ENCODE measurements at regions not wholly inside any gene's neighbourhood (a gene's known extent, or its start where the extent isn't known, plus 50 kb on each side); places are given as distances from the start of the nearest gene placed in this dataset.

DNA sequence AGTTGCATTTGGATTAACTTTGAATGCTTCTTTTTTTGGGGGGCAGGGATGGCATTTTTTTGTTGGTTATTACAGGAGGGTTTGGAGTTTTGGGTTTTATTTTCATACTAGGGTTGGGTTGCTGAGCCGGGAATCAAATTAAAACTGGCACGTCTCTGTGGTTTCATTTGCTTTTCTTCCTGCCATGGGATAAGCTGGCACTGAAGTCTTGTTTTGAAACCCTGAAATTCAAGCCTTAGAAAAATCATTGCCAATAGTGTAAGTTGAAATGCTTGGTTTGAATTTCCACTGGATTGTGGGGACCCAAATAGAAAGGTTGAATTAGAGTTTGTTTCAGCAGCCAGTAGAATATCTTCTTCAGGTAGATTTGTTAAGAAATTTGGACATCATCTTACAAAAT, 193.1 kb upstream of the DCBLD2 start:
- Histone ChIP-seq H3K4me3 (ENCODE audit: severe bottlenecking) (no peak overlapping the region), H3K9me3 (ENCODE audit: severe bottlenecking) (no peaks in the 10 kb centered on the region), H3K4me1 (ENCODE audit: insufficient read depth, poor library complexity, severe bottlenecking) (no peaks in the 10 kb centered on the region), H3K27ac (ENCODE audit: poor library complexity, severe bottlenecking) (no peak overlapping the region), H3K27me3 (ENCODE audit: insufficient read depth, poor library complexity, severe bottlenecking) (no peaks in the 10 kb centered on the region), H3K36me3 (ENCODE audit: low read depth) (no peaks in the 10 kb centered on the region)
- DNase-seq (ENCODE audit: low spot score) (no peak), ATAC-seq (ENCODE audit: low read depth) (no peak)
- TF ChIP-seq, protein P1, sequence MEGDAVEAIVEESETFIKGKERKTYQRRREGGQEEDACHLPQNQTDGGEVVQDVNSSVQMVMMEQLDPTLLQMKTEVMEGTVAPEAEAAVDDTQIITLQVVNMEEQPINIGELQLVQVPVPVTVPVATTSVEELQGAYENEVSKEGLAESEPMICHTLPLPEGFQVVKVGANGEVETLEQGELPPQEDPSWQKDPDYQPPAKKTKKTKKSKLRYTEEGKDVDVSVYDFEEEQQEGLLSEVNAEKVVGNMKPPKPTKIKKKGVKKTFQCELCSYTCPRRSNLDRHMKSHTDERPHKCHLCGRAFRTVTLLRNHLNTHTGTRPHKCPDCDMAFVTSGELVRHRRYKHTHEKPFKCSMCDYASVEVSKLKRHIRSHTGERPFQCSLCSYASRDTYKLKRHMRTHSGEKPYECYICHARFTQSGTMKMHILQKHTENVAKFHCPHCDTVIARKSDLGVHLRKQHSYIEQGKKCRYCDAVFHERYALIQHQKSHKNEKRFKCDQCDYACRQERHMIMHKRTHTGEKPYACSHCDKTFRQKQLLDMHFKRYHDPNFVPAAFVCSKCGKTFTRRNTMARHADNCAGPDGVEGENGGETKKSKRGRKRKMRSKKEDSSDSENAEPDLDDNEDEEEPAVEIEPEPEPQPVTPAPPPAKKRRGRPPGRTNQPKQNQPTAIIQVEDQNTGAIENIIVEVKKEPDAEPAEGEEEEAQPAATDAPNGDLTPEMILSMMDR (IDR thresholded peaks at IDR 0.05; ENCODE audit: poor library complexity, severe bottlenecking) = no peak

DNA sequence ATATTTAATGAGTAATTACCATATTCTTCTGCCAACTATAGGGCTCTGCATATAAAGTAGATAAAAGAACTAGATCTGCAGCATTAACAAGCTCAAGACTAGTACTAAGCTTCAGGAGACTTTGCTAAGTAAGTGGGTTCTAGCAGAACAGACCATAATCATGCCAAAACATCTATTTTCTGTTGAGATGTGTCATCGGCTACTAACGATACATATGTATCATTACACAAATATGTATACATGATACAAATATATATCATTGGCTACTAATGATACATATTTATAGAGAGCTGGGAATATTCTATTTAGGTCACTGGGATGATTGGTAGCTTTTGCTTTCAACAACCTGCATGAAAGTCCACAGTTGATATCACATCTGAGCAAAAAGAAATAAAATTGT, 185.8 kb upstream of the DCBLD2 start:
- H3K4me3 ChIP-seq (ENCODE audit: severe bottlenecking) = no peak overlapping the region
- peaks cover 24% of the 10 kb centered on the region for H3K4me1 ChIP-seq (ENCODE audit: insufficient read depth, poor library complexity, severe bottlenecking)
- no peaks in the 10 kb centered on the region for H3K27me3 ChIP-seq (ENCODE audit: insufficient read depth, poor library complexity, severe bottlenecking)
- no peaks in the 10 kb centered on the region for H3K36me3 ChIP-seq (ENCODE audit: low read depth)
- H3K9me3 ChIP-seq (ENCODE audit: severe bottlenecking) = no peaks in the 10 kb centered on the region
- TF ChIP-seq, protein P1 (IDR thresholded peaks at IDR 0.05; ENCODE audit: poor library complexity, severe bottlenecking) = no peak
- ATAC-seq (ENCODE audit: low read depth) (peak; percentile 65), DNase-seq (ENCODE audit: low spot score) (no peak)
- no peak overlapping the region for H3K27ac ChIP-seq (ENCODE audit: poor library complexity, severe bottlenecking)

DNA sequence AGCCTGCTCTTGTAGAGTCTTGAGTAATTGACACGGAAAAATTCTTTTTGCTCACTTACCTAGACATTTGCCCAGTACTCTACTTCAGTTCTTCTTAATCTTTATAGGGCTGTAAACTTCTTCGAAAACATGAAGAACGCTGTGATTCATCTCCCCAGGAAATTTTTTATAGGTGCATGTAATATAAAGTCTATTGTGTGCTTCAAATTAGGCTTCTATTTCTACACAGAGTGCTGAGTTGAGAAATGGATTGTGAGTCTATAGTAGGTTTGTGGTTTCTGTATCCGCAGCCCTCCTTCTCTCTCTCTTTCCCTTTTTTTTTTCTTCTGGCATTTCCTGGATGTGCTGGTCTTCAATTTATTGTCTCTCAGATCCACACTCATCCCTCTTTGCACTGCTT, 183.3 kb upstream of the DCBLD2 start:
- H3K4me3 ChIP-seq (ENCODE audit: severe bottlenecking) = no peak overlapping the region
- no peaks in the 10 kb centered on the region for H3K36me3 ChIP-seq (ENCODE audit: low read depth)
- no peaks in the 10 kb centered on the region for H3K9me3 ChIP-seq (ENCODE audit: severe bottlenecking)
- peaks cover 24% of the 10 kb centered on the region for H3K4me1 ChIP-seq (ENCODE audit: insufficient read depth, poor library complexity, severe bottlenecking)
- ATAC-seq (ENCODE audit: low read depth) = peak; percentile 87
- no peaks in the 10 kb centered on the region for H3K27me3 ChIP-seq (ENCODE audit: insufficient read depth, poor library complexity, severe bottlenecking)
- TF ChIP-seq, protein P1 (IDR thresholded peaks at IDR 0.05; ENCODE audit: poor library complexity, severe bottlenecking) = no peak
- H3K27ac ChIP-seq (ENCODE audit: poor library complexity, severe bottlenecking) = peak overlapping the region; percentile 62
- DNase-seq (ENCODE audit: low spot score) = no peak

DNA sequence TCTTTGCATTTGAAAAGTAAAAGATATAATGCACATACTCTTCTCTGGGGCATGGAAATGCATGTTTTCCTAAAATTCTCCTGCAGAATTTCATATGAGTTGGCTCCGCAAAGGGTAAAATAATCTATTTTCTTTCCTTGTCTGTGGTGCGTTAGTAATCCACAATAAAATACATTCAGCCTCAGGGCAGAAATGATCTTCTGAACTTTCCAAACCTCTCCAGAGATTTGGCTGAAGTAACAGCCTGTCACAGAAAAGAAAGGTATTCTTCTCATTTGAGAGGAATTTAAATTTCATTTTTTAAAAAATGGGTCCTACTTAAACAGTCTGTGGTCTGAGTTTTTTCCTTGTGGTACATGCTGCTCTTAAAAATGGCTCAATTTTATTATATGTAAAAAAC, 182.7 kb upstream of the DCBLD2 start:
- DNase-seq (ENCODE audit: low spot score) (no peak), ATAC-seq (ENCODE audit: low read depth) (peak; percentile 18; the same call in 1 of the 3 replicates)
- no peak overlapping the region for H3K4me3 ChIP-seq (ENCODE audit: severe bottlenecking)
- TF ChIP-seq, protein P1 (IDR thresholded peaks at IDR 0.05; ENCODE audit: poor library complexity, severe bottlenecking) = no peak
- no peaks in the 10 kb centered on the region for H3K27me3 ChIP-seq (ENCODE audit: insufficient read depth, poor library complexity, severe bottlenecking)
- H3K4me1 ChIP-seq (ENCODE audit: insufficient read depth, poor library complexity, severe bottlenecking) = peaks cover 24% of the 10 kb centered on the region
- H3K36me3 ChIP-seq (ENCODE audit: low read depth) = no peaks in the 10 kb centered on the region
- H3K9me3 ChIP-seq (ENCODE audit: severe bottlenecking) = no peaks in the 10 kb centered on the region
- peak overlapping the region; percentile 62 for H3K27ac ChIP-seq (ENCODE audit: poor library complexity, severe bottlenecking)

DNA sequence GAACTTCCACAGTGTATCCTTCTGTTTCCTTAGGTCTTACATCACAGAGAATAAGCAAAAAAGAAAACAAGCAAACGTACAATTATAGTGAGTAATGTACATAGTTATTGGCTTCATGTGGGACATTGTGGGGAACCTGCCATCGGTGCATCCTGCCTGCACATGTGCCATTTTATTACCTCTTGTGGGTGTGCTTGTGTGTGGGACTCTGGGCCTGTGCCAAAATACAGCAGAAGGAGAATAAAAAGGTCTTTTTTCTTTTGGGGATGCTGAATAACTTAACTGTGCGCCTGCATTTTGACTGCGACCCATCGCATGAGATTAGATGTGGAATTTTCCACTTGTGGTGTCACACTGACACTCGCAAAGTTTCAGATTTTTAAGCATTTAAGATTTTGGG, 169.6 kb upstream of the DCBLD2 start:
- Histone ChIP-seq H3K27me3 (ENCODE audit: insufficient read depth, poor library complexity, severe bottlenecking) (no peaks in the 10 kb centered on the region), H3K4me1 (ENCODE audit: insufficient read depth, poor library complexity, severe bottlenecking) (no peaks in the 10 kb centered on the region), H3K4me3 (ENCODE audit: severe bottlenecking) (no peak overlapping the region), H3K27ac (ENCODE audit: poor library complexity, severe bottlenecking) (no peak overlapping the region), H3K36me3 (ENCODE audit: low read depth) (no peaks in the 10 kb centered on the region), H3K9me3 (ENCODE audit: severe bottlenecking) (no peaks in the 10 kb centered on the region)
- TF ChIP-seq, protein P1 (IDR thresholded peaks at IDR 0.05; ENCODE audit: poor library complexity, severe bottlenecking) = no peak
- DNase-seq (ENCODE audit: low spot score) = no peak
- no peak for ATAC-seq (ENCODE audit: low read depth)

Measured in RWPE2 (cell line).